Coronary artery (tissue), 2 donors: ENCODE measurements at regions not wholly inside any gene's neighbourhood (a gene's known extent, or its start where the extent isn't known, plus 50 kb on each side); places are given as distances from the start of the nearest gene placed in this dataset.

Experiments used
- DNase-seq: peaks from one replicate; pipeline ENCODE4 v3.0.0-alpha.2; 2017; ENCODE audit warnings: low spot score
- H3K27ac ChIP-seq, 2 donors: fragments of 200-600 bp; sonication (generic); one replicate each; pipeline ENCODE4 v1.5.1; 2016 to 2019
- H3K4me3 ChIP-seq: fragments of 200-600 bp; sonication (generic); 2 replicates; pipeline ENCODE4 v1.5.1; 2016; ENCODE audit warnings: mild to moderate bottlenecking, moderate library complexity
- CTCF ChIP-seq: fragments of 200-600 bp; sonication (generic); IDR thresholded peaks from one replicate; pipeline ENCODE4 v1.5.1; 2019; ENCODE audit warnings: antibody characterized with exemption

- no peak for TF ChIP-seq CTCF
- Histone ChIP-seq H3K27ac (no peak overlapping the region), H3K4me3 (no peak overlapping the region)
- DNase-seq, result no peak
Measured at GRCh38 chr10:8349610-8350249, 295.2 kb downstream of the GATA3 start.

GRCh38 chr10:8350250-8350967 is 295.9 kb downstream of the GATA3 start:
- no peak for DNase-seq
- H3K4me3 ChIP-seq, result no peak overlapping the region
- no peak overlapping the region for H3K27ac ChIP-seq
- no peak for TF ChIP-seq CTCF

GRCh38 chr10:8352171-8353075 is 297.9 kb downstream of the GATA3 start:
- DNase-seq, result no peak
- H3K4me3 ChIP-seq, result no peak overlapping the region
- no peak overlapping the region for H3K27ac ChIP-seq
- TF ChIP-seq CTCF, result no peak

GRCh38 chr10:8356283-8356682 is 301.8 kb downstream of the GATA3 start:
- no peak overlapping the region for H3K27ac ChIP-seq
- no peak for TF ChIP-seq CTCF
- no peak for DNase-seq
- no peak overlapping the region for H3K4me3 ChIP-seq

GRCh38 chr10:8359467-8359866 is 305.0 kb downstream of the GATA3 start:
- Histone ChIP-seq H3K4me3 (no peak overlapping the region), H3K27ac (no peak overlapping the region)
- TF ChIP-seq CTCF, result no peak
- no peak for DNase-seq

GRCh38 chr10:8360365-8360764 is 305.9 kb downstream of the GATA3 start:
- DNase-seq, result no peak
- Histone ChIP-seq H3K4me3 (no peak overlapping the region), H3K27ac (no peak overlapping the region)
- no peak for TF ChIP-seq CTCF
